ENCODE measurements at regions not wholly inside any gene's neighbourhood (a gene's known extent, or its start where the extent isn't known, plus 50 kb on each side); places are given as distances from the start of the nearest gene placed in this dataset.

DNA sequence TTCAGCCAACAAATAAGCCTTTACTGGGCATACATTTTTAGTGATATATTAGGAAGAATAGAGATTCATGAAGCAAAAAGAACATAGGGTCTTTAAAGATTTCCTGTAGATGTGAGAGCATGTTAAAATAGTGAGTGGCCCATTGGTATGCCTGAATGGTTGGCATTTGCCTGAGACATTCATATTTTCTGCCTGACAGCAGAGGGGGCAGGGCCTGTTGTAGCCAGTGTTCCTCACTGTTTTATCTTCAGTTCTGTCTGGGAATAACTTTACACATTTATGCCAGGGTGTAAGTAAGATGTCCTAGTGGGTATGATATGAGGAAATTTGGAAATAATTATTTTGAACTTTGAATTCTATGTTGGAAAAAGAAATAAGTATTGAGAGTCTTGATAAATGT lies 704.7 kb upstream of the ARPP21 start:
- intact Hi-C loops (cut with micrococcal nuclease): no loop called here
- H3K4me1 Mint-ChIP-seq: no peaks in the 10 kb centered on the region
- no peaks in the 10 kb centered on the region for H3K27me3 ChIP-seq (ENCODE audit: control insufficient read depth in 2 of 2, insufficient read depth in 2 of 2, low read length in 2 of 2)
- no peak for ATAC-seq
- DNase-seq: no peak
- H3K27ac Mint-ChIP-seq: no peak overlapping the region
- no peaks in the 10 kb centered on the region for H3K27me3 Mint-ChIP-seq
- no peak overlapping the region for H3K4me3 ChIP-seq (ENCODE audit: low read length)
- no peak overlapping the region for H3K4me3 Mint-ChIP-seq
- peaks cover 1 to 20% (median 7%) of the 10 kb centered on the region in 11 donors for H3K9me3 Mint-ChIP-seq
- ChIA-PET CTCF (no interaction called here), POLR2A (no interaction called here)
- no peak overlapping the region for H3K27ac ChIP-seq (ENCODE audit: low read depth, low read length)
- peaks cover 0 to 5% (median 0%) of the 10 kb centered on the region in 5 donors for H3K36me3 Mint-ChIP-seq
- H3K9me3 ChIP-seq (ENCODE audit: control insufficient read depth in 2 of 3, low read length in 3 of 3): no peaks in the 10 kb centered on the region
- H3K4me1 ChIP-seq (ENCODE audit: control insufficient read depth in 2 of 2, insufficient read depth in 2 of 2, low read length in 2 of 2): no peaks in the 10 kb centered on the region
- no peaks in the 10 kb centered on the region for H3K36me3 ChIP-seq (ENCODE audit: control insufficient read depth in 2 of 3, insufficient read depth in 3 of 3, low read length in 3 of 3)

DNA sequence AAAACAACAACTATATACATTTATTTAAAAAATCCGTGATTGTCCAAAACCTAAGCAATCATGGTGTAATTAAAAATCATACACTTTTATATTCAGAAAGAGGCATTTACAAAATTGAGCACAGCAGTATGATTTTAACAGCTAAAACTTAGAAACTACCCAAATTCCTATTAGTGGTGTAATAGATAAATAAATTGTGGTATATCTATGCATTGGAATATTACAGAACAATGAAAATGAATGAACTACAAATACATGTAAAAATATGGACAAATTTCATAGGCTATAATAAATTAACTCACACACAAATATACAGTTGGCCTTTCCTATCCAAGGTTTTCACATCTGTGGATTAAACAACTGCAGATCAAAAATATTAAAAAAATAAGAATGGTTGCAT lies 700.5 kb upstream of the ARPP21 start:
- Mint-ChIP-seq H3K4me1 (no peaks in the 10 kb centered on the region), H3K36me3 (no peaks in the 10 kb centered on the region), H3K27me3 (no peaks in the 10 kb centered on the region), H3K27ac (no peak overlapping the region), H3K4me3 (no peak overlapping the region), H3K9me3 (peaks cover 0 to 5% (median 0%) of the 10 kb centered on the region in 11 donors)
- Histone ChIP-seq H3K27ac (ENCODE audit: low read depth, low read length) (no peak overlapping the region), H3K4me3 (ENCODE audit: low read length) (no peak overlapping the region), H3K4me1 (ENCODE audit: control insufficient read depth in 2 of 2, insufficient read depth in 2 of 2, low read length in 2 of 2) (no peaks in the 10 kb centered on the region), H3K27me3 (ENCODE audit: control insufficient read depth in 2 of 2, insufficient read depth in 2 of 2, low read length in 2 of 2) (no peaks in the 10 kb centered on the region), H3K36me3 (ENCODE audit: control insufficient read depth in 2 of 3, insufficient read depth in 3 of 3, low read length in 3 of 3) (no peaks in the 10 kb centered on the region), H3K9me3 (ENCODE audit: control insufficient read depth in 2 of 3, low read length in 3 of 3) (no peaks in the 10 kb centered on the region)
- ChIA-PET POLR2A (no interaction called here), CTCF (no interaction called here)
- ATAC-seq: no peak
- DNase-seq: no peak
- intact Hi-C loops (cut with micrococcal nuclease): no loop called here

DNA sequence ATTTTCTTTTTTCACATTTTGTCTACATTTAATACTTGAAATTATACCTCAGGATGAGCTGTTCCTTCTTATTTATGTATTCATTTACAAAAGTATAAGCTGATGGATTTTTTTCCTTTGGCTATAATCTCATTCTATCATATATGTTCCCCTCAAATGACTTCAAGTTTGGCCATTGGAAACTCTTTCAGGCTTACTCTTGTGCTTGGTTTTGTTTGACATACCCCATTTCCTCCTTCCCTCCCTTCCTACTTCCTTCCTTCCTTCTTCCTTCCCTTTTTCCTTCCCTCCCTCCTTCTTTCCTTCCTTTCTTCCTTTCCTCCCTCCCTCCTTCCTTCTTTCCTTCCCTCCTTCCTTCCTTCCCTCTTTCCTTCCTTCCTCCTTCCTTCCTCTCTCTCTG lies 697.1 kb upstream of the ARPP21 start:
- DNase-seq (no peak), ATAC-seq (no peak)
- Mint-ChIP-seq H3K9me3 (peaks cover 0 to 5% (median 3%) of the 10 kb centered on the region in 11 donors), H3K4me3 (no peak overlapping the region), H3K27me3 (peaks cover 0 to 5% (median 0%) of the 10 kb centered on the region in 5 donors), H3K4me1 (no peaks in the 10 kb centered on the region), H3K27ac (no peak overlapping the region), H3K36me3 (no peaks in the 10 kb centered on the region)
- H3K9me3 ChIP-seq (ENCODE audit: control insufficient read depth in 2 of 3, low read length in 3 of 3): no peaks in the 10 kb centered on the region
- no peaks in the 10 kb centered on the region for H3K36me3 ChIP-seq (ENCODE audit: control insufficient read depth in 2 of 3, insufficient read depth in 3 of 3, low read length in 3 of 3)
- intact Hi-C loops (cut with micrococcal nuclease): no loop called here
- CTCF ChIA-PET: no interaction called here
- POLR2A ChIA-PET: no interaction called here
- no peak overlapping the region for H3K27ac ChIP-seq (ENCODE audit: low read depth, low read length)
- no peaks in the 10 kb centered on the region for H3K27me3 ChIP-seq (ENCODE audit: control insufficient read depth in 2 of 2, insufficient read depth in 2 of 2, low read length in 2 of 2)
- no peaks in the 10 kb centered on the region for H3K4me1 ChIP-seq (ENCODE audit: control insufficient read depth in 2 of 2, insufficient read depth in 2 of 2, low read length in 2 of 2)
- H3K4me3 ChIP-seq (ENCODE audit: low read length): no peak overlapping the region

DNA sequence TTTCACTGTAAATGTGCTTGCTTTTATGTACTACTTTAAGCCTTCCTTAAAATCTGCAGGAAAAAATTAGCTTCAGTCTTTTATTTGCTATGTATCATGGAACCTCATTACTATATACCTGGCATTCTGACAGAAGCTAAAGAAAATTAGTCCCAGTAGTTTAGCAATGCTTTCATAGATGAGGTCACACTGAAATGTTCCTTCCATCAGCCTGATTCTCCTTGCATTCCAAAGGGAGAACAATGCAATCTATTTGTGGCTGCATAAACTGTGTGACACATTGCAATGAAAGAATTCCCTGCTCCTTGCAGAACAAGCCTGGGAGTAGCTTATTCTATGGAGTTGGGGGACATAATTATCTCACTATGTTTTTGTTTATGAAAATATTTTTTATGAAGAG lies 691.5 kb upstream of the ARPP21 start:
- Histone ChIP-seq H3K9me3 (ENCODE audit: control insufficient read depth in 2 of 3, low read length in 3 of 3) (no peaks in the 10 kb centered on the region), H3K27ac (ENCODE audit: low read depth, low read length) (no peak overlapping the region), H3K4me3 (ENCODE audit: low read length) (no peak overlapping the region), H3K27me3 (ENCODE audit: control insufficient read depth in 2 of 2, insufficient read depth in 2 of 2, low read length in 2 of 2) (no peaks in the 10 kb centered on the region), H3K36me3 (ENCODE audit: control insufficient read depth in 2 of 3, insufficient read depth in 3 of 3, low read length in 3 of 3) (no peaks in the 10 kb centered on the region), H3K4me1 (ENCODE audit: control insufficient read depth in 2 of 2, insufficient read depth in 2 of 2, low read length in 2 of 2) (no peaks in the 10 kb centered on the region)
- Mint-ChIP-seq H3K27me3 (peaks cover 0 to 5% (median 0%) of the 10 kb centered on the region in 5 donors), H3K4me1 (no peaks in the 10 kb centered on the region), H3K27ac (no peak overlapping the region), H3K4me3 (no peak overlapping the region), H3K9me3 (peaks cover 0 to 16% (median 7%) of the 10 kb centered on the region in 11 donors), H3K36me3 (no peaks in the 10 kb centered on the region)
- ATAC-seq (no peak), DNase-seq (no peak)
- POLR2A ChIA-PET: no interaction called here
- CTCF ChIA-PET: no interaction called here
- intact Hi-C loops (cut with micrococcal nuclease): no loop called here

DNA sequence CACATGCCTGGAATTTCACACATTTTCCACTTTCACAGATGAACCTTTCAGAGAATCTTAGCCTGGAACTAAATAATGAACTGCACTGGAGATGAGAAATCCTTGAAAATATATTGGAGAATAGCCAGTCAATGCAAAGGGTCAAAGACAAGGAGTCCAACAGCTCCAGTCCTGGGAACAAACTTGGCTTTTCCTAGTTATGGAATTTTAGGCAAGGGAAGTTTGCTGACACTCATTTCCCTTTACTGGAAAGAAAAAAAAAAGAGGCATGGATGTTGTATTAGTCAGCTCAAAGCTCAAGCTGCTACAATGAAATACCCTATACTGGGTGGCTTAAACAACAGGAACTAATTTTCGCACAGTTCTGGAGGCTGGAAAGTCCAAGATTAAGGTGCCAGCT lies 690.8 kb upstream of the ARPP21 start:
- DNase-seq (no peak), ATAC-seq (no peak)
- no peaks in the 10 kb centered on the region for H3K36me3 Mint-ChIP-seq
- Histone ChIP-seq H3K27me3 (ENCODE audit: control insufficient read depth in 2 of 2, insufficient read depth in 2 of 2, low read length in 2 of 2) (no peaks in the 10 kb centered on the region), H3K9me3 (ENCODE audit: control insufficient read depth in 2 of 3, low read length in 3 of 3) (no peaks in the 10 kb centered on the region), H3K4me3 (ENCODE audit: low read length) (no peak overlapping the region), H3K4me1 (ENCODE audit: control insufficient read depth in 2 of 2, insufficient read depth in 2 of 2, low read length in 2 of 2) (no peaks in the 10 kb centered on the region), H3K36me3 (ENCODE audit: control insufficient read depth in 2 of 3, insufficient read depth in 3 of 3, low read length in 3 of 3) (no peaks in the 10 kb centered on the region), H3K27ac (ENCODE audit: low read depth, low read length) (no peak overlapping the region)
- H3K9me3 Mint-ChIP-seq: peaks cover 0 to 16% (median 7%) of the 10 kb centered on the region in 11 donors
- intact Hi-C loops (cut with micrococcal nuclease): no loop called here
- ChIA-PET CTCF (no interaction called here), POLR2A (no interaction called here)
- no peaks in the 10 kb centered on the region for H3K4me1 Mint-ChIP-seq
- no peak overlapping the region for H3K27ac Mint-ChIP-seq
- no peak overlapping the region for H3K4me3 Mint-ChIP-seq
- H3K27me3 Mint-ChIP-seq: peaks cover 0 to 5% (median 0%) of the 10 kb centered on the region in 5 donors

DNA sequence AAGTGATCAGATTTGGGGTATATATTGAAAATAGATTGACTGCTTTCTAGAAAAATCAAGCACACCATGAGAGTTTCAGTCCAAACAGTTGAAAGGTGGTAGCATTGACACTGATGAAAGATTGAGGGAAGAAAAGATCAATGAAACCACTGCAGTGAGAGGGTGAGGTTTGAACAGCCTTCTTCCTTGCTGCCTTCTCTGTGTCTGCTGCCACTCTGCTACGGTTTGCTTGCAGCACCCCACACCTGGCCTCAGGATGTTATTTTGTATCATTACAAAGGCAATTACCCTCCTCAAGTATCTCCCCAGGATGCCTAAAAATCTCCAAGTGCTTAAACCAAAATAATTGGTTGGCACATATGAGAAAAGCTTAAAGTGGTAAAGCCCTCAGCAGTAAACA lies 683.6 kb upstream of the ARPP21 start:
- ATAC-seq: no peak
- ChIA-PET POLR2A (no interaction called here), CTCF (no interaction called here)
- H3K36me3 Mint-ChIP-seq: no peaks in the 10 kb centered on the region
- H3K4me3 ChIP-seq (ENCODE audit: low read length): no peak overlapping the region
- H3K27ac Mint-ChIP-seq: no peak overlapping the region
- H3K4me1 ChIP-seq (ENCODE audit: control insufficient read depth in 2 of 2, insufficient read depth in 2 of 2, low read length in 2 of 2): no peaks in the 10 kb centered on the region
- peaks cover 0 to 10% (median 0%) of the 10 kb centered on the region in 7 donors for H3K4me1 Mint-ChIP-seq
- H3K36me3 ChIP-seq (ENCODE audit: control insufficient read depth in 2 of 3, insufficient read depth in 3 of 3, low read length in 3 of 3): no peaks in the 10 kb centered on the region
- no peaks in the 10 kb centered on the region for H3K27me3 ChIP-seq (ENCODE audit: control insufficient read depth in 2 of 2, insufficient read depth in 2 of 2, low read length in 2 of 2)
- H3K9me3 ChIP-seq (ENCODE audit: control insufficient read depth in 2 of 3, low read length in 3 of 3): no peaks in the 10 kb centered on the region
- no peak overlapping the region for H3K4me3 Mint-ChIP-seq
- no peaks in the 10 kb centered on the region for H3K27me3 Mint-ChIP-seq
- intact Hi-C loops (cut with micrococcal nuclease): no loop called here
- no peak for DNase-seq
- peaks cover 0 to 23% (median 2%) of the 10 kb centered on the region in 11 donors for H3K9me3 Mint-ChIP-seq
- H3K27ac ChIP-seq (ENCODE audit: low read depth, low read length): no peak overlapping the region

DNA sequence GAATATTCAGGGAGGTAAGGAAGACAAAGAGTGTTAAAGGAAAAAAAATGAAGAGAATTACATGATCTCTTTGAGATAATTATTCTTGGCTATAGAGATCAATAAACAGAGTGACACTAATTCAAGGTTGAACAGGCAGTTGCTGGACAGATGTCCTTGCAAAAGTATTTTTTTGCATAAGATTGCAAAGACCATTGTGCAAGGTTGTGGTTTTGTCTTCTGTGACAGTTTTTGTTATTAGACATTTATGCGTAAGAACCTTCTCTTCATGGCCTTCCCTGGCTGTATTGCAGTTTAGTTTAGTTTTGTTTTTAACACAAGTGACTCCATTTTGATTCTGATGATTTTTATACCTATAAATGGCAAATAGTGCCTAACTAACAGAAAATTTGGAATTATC lies 682.8 kb upstream of the ARPP21 start:
- H3K27ac ChIP-seq (ENCODE audit: low read depth, low read length): no peak overlapping the region
- Mint-ChIP-seq H3K27me3 (no peaks in the 10 kb centered on the region), H3K27ac (no peak overlapping the region), H3K4me3 (no peak overlapping the region), H3K9me3 (peaks cover 0 to 19% (median 2%) of the 10 kb centered on the region in 11 donors), H3K36me3 (no peaks in the 10 kb centered on the region), H3K4me1 (peaks cover 0 to 10% (median 0%) of the 10 kb centered on the region in 7 donors)
- H3K9me3 ChIP-seq (ENCODE audit: control insufficient read depth in 2 of 3, low read length in 3 of 3): no peaks in the 10 kb centered on the region
- ChIA-PET POLR2A (no interaction called here), CTCF (no interaction called here)
- H3K27me3 ChIP-seq (ENCODE audit: control insufficient read depth in 2 of 2, insufficient read depth in 2 of 2, low read length in 2 of 2): no peaks in the 10 kb centered on the region
- DNase-seq: no peak
- ATAC-seq: no peak
- intact Hi-C loops (cut with micrococcal nuclease): no loop called here
- no peak overlapping the region for H3K4me3 ChIP-seq (ENCODE audit: low read length)
- no peaks in the 10 kb centered on the region for H3K36me3 ChIP-seq (ENCODE audit: control insufficient read depth in 2 of 3, insufficient read depth in 3 of 3, low read length in 3 of 3)
- H3K4me1 ChIP-seq (ENCODE audit: control insufficient read depth in 2 of 2, insufficient read depth in 2 of 2, low read length in 2 of 2): no peaks in the 10 kb centered on the region

Data from naive thymus-derived CD4-positive, alpha-beta T cell (primary cell).